H9 (cell line): ENCODE measurements at regions not wholly inside any gene's neighbourhood (a gene's known extent, or its start where the extent isn't known, plus 50 kb on each side); places are given as distances from the start of the nearest gene placed in this dataset.

Experiments
- DNase-seq: peaks from one replicate; pipeline ENCODE4 v3.0.0-alpha.2; 2017
- H2AFZ ChIP-seq: one replicate; pipeline ENCODE4 v1.6.1; 2013; ENCODE audit warnings: mild to moderate bottlenecking, low read length, control low read depth, moderate library complexity
- H2AK5ac ChIP-seq: 2 replicates; pipeline ENCODE4 v1.6.1; 2013; ENCODE audit warnings: low read length, control low read depth, mixed read lengths; ENCODE audit not compliant: insufficient read length
- H2BK120ac ChIP-seq: one replicate; pipeline ENCODE4 v1.6.1; 2013; ENCODE audit warnings: low read depth, mild to moderate bottlenecking, low read length, control low read depth, inconsistent platforms; ENCODE audit not compliant: poor library complexity, severe bottlenecking
- H2BK12ac ChIP-seq: 2 replicates; pipeline ENCODE4 v1.6.1; 2013; ENCODE audit warnings: low read length, control low read depth, mixed read lengths, low read depth; ENCODE audit not compliant: insufficient read length
- H2BK15ac ChIP-seq: 2 replicates; pipeline ENCODE4 v1.6.1; 2013; ENCODE audit warnings: low read depth, low read length, control low read depth
- H2BK20ac ChIP-seq: one replicate; pipeline ENCODE4 v1.6.1; 2013; ENCODE audit warnings: low read depth, mild to moderate bottlenecking, low read length, control low read depth, inconsistent platforms; ENCODE audit not compliant: poor library complexity, severe bottlenecking
- H2BK5ac ChIP-seq: 2 replicates; pipeline ENCODE4 v1.6.1; 2013; ENCODE audit warnings: low read length, control low read depth, mixed read lengths; ENCODE audit not compliant: insufficient read length
- H3K14ac ChIP-seq: 2 replicates; pipeline ENCODE4 v1.6.1; 2013; ENCODE audit warnings: low read length, control low read depth; ENCODE audit not compliant: insufficient read depth
- H3K18ac ChIP-seq: 2 replicates; pipeline ENCODE4 v1.6.1; 2013; ENCODE audit warnings: low read depth, mild to moderate bottlenecking, mixed read lengths, low read length, control low read depth; ENCODE audit not compliant: insufficient read length
- H3K23ac ChIP-seq: 2 replicates; pipeline ENCODE4 v1.6.1; 2013; ENCODE audit warnings: low read length, control low read depth, mixed read lengths, low read depth; ENCODE audit not compliant: insufficient read length
- H3K23me2 ChIP-seq: 2 replicates; pipeline ENCODE4 v1.6.1; 2013; ENCODE audit warnings: low read depth, mild to moderate bottlenecking, mixed read lengths, low read length, control low read depth; ENCODE audit not compliant: insufficient read length, poor library complexity, severe bottlenecking
- H3K27ac ChIP-seq: 2 replicates; pipeline ENCODE4 v1.5.1; 2013; ENCODE audit warnings: low read length, control low read depth, mixed read lengths, low read depth; ENCODE audit not compliant: insufficient read length
- H3K27me3 ChIP-seq: 2 replicates; pipeline ENCODE4 v1.6.1; 2013; ENCODE audit warnings: low read length, control low read depth, inconsistent platforms; ENCODE audit not compliant: insufficient read depth
- H3K4ac ChIP-seq: 2 replicates; pipeline ENCODE4 v1.6.1; 2013; ENCODE audit warnings: low read depth, mild to moderate bottlenecking, control low read depth, inconsistent platforms, low read length, moderate library complexity
- H3K4me1 ChIP-seq: 2 replicates; pipeline ENCODE4 v1.6.1; 2013; ENCODE audit warnings: low read length, control low read depth, inconsistent platforms; ENCODE audit not compliant: insufficient read depth
- H3K4me2 ChIP-seq: 2 replicates; pipeline ENCODE4 v1.6.1; 2013; ENCODE audit warnings: low read length, control low read depth, mixed read lengths; ENCODE audit not compliant: insufficient read length, insufficient read depth
- H3K56ac ChIP-seq: 2 replicates; pipeline ENCODE4 v1.6.1; 2013; ENCODE audit warnings: low read depth, mild to moderate bottlenecking, mixed read lengths, low read length, control low read depth; ENCODE audit not compliant: insufficient read length
- H3K79me1 ChIP-seq: 2 replicates; pipeline ENCODE4 v1.6.1; 2013; ENCODE audit warnings: low read depth, mild to moderate bottlenecking, moderate library complexity, low read length, control low read depth, inconsistent platforms; ENCODE audit not compliant: insufficient read depth, poor library complexity, severe bottlenecking
- H3K79me2 ChIP-seq: 2 replicates; pipeline ENCODE4 v1.6.1; 2013; ENCODE audit warnings: low read length, control low read depth, inconsistent platforms; ENCODE audit not compliant: insufficient read depth
- H3K9ac ChIP-seq: 2 replicates; pipeline ENCODE4 v1.6.1; 2013; ENCODE audit warnings: low read length, control low read depth, mixed read lengths; ENCODE audit not compliant: insufficient read length; ENCODE audit errors: extremely low read depth
- H3K9me3 ChIP-seq: one replicate; pipeline ENCODE4 v1.6.1; 2013; ENCODE audit warnings: low read depth, low read length, inconsistent platforms; ENCODE audit not compliant: control insufficient read depth
- H3T11ph ChIP-seq: one replicate; pipeline ENCODE4 v1.6.1; 2013; ENCODE audit warnings: mild to moderate bottlenecking, low read length, control low read depth, inconsistent platforms
- H4K20me1 ChIP-seq: one replicate; pipeline ENCODE4 v1.6.1; 2013; ENCODE audit not compliant: control insufficient read depth, insufficient read length, insufficient read depth
- H4K5ac ChIP-seq: 2 replicates; pipeline ENCODE4 v1.6.1; 2013; ENCODE audit warnings: low read depth, mild to moderate bottlenecking, mixed read lengths, low read length, control low read depth; ENCODE audit not compliant: insufficient read length
- H4K8ac ChIP-seq: replicated peaks from 2 replicates; pipeline ENCODE4 v1.6.1; 2013; ENCODE audit warnings: low read length, control low read depth, mixed read lengths, low read depth; ENCODE audit not compliant: insufficient read length
- H4K91ac ChIP-seq: 2 replicates; pipeline ENCODE4 v1.6.1; 2013; ENCODE audit warnings: low read depth, mild to moderate bottlenecking, moderate library complexity, mixed read lengths, low read length, control low read depth; ENCODE audit not compliant: insufficient read length
- H3K27ac Mint-ChIP-seq, 3 experiments: 2 replicates in 2 of 3; 3 replicates in 1 of 3; pipeline ENCODE4 v1.8.0; 2020 to 2021; ENCODE audit warnings: mixed read lengths in 3 of 3, mild to moderate bottlenecking in 1 of 3, moderate library complexity in 1 of 3
- H3K27me3 Mint-ChIP-seq: 2 replicates; pipeline ENCODE4 v1.8.0; 2021; ENCODE audit warnings: low read depth, mild to moderate bottlenecking, moderate library complexity, mixed read lengths
- H3K36me3 Mint-ChIP-seq, 3 experiments: 2 replicates in 2 of 3; 3 replicates in 1 of 3; pipeline ENCODE4 v1.8.0; 2020 to 2021; ENCODE audit warnings: low read depth in 3 of 3, mixed read lengths in 3 of 3; ENCODE audit not compliant: insufficient read depth in 1 of 3
- H3K4me1 Mint-ChIP-seq, 2 experiments: 2 replicates each; pipeline ENCODE4 v1.8.0; 2020; ENCODE audit warnings: mixed read lengths in 2 of 2
- H3K4me3 Mint-ChIP-seq, 2 experiments: 2 replicates in 1 of 2; 3 replicates in 1 of 2; pipeline ENCODE4 v1.8.0; 2020 to 2021; ENCODE audit warnings: mild to moderate bottlenecking in 2 of 2, mixed read lengths in 2 of 2, moderate library complexity in 1 of 2
- H3K9me3 Mint-ChIP-seq, 2 experiments: 2 replicates in 1 of 2; 3 replicates in 1 of 2; pipeline ENCODE4 v1.8.0; 2020; ENCODE audit warnings: mild to moderate bottlenecking in 2 of 2, mixed read lengths in 2 of 2, moderate library complexity in 1 of 2
- CTCF ChIP-seq: fragments of 200-600 bp; sonication (generic); conservative IDR thresholded peaks from 3 replicates; pipeline ENCODE4 v1.8.0; 2021; ENCODE audit warnings: antibody characterized with exemption, mild to moderate bottlenecking
- WGBS: extraction: QIAGEN DNeasy Blood & Tissue Kit; methylation state at CpG from one replicate; pipeline ENCODE4 v1.1.7; 2013; ENCODE audit warnings: missing lambda C conversion rate, low lambda C conversion rate, mixed read lengths; ENCODE audit not compliant: insufficient read length; ENCODE audit errors: extremely low coverage; 5-methylcytosine and 5-hydroxymethylcytosine counted together

- H3K18ac ChIP-seq: no peak overlapping the region
- Mint-ChIP-seq H3K9me3 (peaks cover 9 to 18% of the 10 kb centered on the region in 2 experiments; a peak in 2 of 5 replicates), H3K36me3 (peaks cover 3 to 12% (median 4%) of the 10 kb centered on the region in 3 experiments; a peak in 4 of 7 replicates), H3K27me3 (no peaks in the 10 kb centered on the region), H3K4me1 (no peaks in the 10 kb centered on the region), H3K4me3 (no peak overlapping the region), H3K27ac (no peak overlapping the region)
- no peak overlapping the region for H3K23ac ChIP-seq
- DNase-seq: no peak
- no peak overlapping the region for H3T11ph ChIP-seq
- no peaks in the 10 kb centered on the region for H3K4me1 ChIP-seq
- no peak overlapping the region for H2BK20ac ChIP-seq
- H2AK5ac ChIP-seq: no peak overlapping the region
- H3K79me2 ChIP-seq: no peaks in the 10 kb centered on the region
- no peak overlapping the region for H4K91ac ChIP-seq
- no peak overlapping the region for H3K14ac ChIP-seq
- H4K20me1 ChIP-seq: no peaks in the 10 kb centered on the region
- H4K8ac ChIP-seq: no peak overlapping the region
- H3K56ac ChIP-seq: no peak overlapping the region
- H2BK15ac ChIP-seq: no peak overlapping the region
- no peak overlapping the region for H2AFZ ChIP-seq
- no peaks in the 10 kb centered on the region for H3K79me1 ChIP-seq
- no peak overlapping the region for H3K4ac ChIP-seq
- H3K9me3 ChIP-seq: no peaks in the 10 kb centered on the region
- H3K27ac ChIP-seq: no peak overlapping the region
- no peak overlapping the region for H3K9ac ChIP-seq
- H3K4me2 ChIP-seq: no peak overlapping the region
- no peak overlapping the region for H2BK5ac ChIP-seq
- no peak overlapping the region for H2BK120ac ChIP-seq
- H3K23me2 ChIP-seq: no peaks in the 10 kb centered on the region
- no peak overlapping the region for H2BK12ac ChIP-seq
- no peaks in the 10 kb centered on the region for H3K27me3 ChIP-seq
- no CpG with 5 or more reads among the region's 4 CpGs for WGBS
- TF ChIP-seq CTCF: no peak
- H4K5ac ChIP-seq: no peak overlapping the region
Measured at GRCh38 chr7:16174253-16174652, 247.1 kb downstream of the CRPPA start.
